ENCODE measurements at regions not wholly inside any gene's neighbourhood (a gene's known extent, or its start where the extent isn't known, plus 50 kb on each side); places are given as distances from the start of the nearest gene placed in this dataset.

DNA sequence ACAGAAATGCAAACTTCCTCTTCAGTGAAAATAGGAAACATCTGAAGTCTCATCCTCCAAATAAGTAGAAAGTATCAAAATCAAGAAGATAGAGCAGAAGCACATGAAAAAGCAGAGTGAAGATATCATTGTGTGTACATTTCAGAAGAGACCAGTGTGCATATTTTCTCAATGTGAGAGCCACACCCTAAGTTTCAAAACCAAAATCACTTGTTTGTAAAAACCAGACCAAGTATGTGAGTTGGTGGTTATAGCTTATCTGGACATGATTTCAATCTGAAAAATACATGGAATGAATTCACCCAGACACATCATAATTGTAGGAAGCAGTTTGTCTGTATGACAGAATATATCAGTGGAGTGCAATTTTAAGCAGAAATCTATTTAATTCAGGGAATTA lies 536.0 kb downstream of the JRKL start:
- Histone ChIP-seq H2AFZ (no peak overlapping the region), H3K27me3 (ENCODE audit: insufficient read depth, low read depth) (no peaks in the 10 kb centered on the region), H3K9me3 (ENCODE audit: insufficient read depth, low read depth) (no peaks in the 10 kb centered on the region), H3K4me2 (no peak overlapping the region), H3F3A (ENCODE audit: insufficient read depth, low read depth) (no peaks in the 10 kb centered on the region), H4K20me1 (ENCODE audit: insufficient read depth) (no peaks in the 10 kb centered on the region), H3K79me2 (ENCODE audit: low read depth) (no peaks in the 10 kb centered on the region), H3K36me3 (ENCODE audit: low read depth) (no peaks in the 10 kb centered on the region), H3K9me2 (ENCODE audit: insufficient read depth) (no peaks in the 10 kb centered on the region), H3K4me3 (no peak overlapping the region), H3K27ac (no peak overlapping the region), H3K4me1 (replicated peaks; ENCODE audit: insufficient read depth) (no peaks in the 10 kb centered on the region)
- DNase-seq: no peak
- CTCF ChIA-PET: no interaction called here
- TF ChIP-seq, protein P1, sequence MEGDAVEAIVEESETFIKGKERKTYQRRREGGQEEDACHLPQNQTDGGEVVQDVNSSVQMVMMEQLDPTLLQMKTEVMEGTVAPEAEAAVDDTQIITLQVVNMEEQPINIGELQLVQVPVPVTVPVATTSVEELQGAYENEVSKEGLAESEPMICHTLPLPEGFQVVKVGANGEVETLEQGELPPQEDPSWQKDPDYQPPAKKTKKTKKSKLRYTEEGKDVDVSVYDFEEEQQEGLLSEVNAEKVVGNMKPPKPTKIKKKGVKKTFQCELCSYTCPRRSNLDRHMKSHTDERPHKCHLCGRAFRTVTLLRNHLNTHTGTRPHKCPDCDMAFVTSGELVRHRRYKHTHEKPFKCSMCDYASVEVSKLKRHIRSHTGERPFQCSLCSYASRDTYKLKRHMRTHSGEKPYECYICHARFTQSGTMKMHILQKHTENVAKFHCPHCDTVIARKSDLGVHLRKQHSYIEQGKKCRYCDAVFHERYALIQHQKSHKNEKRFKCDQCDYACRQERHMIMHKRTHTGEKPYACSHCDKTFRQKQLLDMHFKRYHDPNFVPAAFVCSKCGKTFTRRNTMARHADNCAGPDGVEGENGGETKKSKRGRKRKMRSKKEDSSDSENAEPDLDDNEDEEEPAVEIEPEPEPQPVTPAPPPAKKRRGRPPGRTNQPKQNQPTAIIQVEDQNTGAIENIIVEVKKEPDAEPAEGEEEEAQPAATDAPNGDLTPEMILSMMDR (conservative IDR thresholded peaks at IDR 0.05): no peak
- no peak for TF ChIP-seq EZH2 (IDR thresholded peaks at IDR 0.05; ENCODE audit: low read depth)
- POLR2A ChIA-PET (ENCODE audit: unreplicated experiment): no interaction called here
- intact Hi-C loops (cut with micrococcal nuclease; ENCODE audit: unreplicated experiment): no loop called here
- no TSS peak for BruUV-seq (replicated peaks)

DNA sequence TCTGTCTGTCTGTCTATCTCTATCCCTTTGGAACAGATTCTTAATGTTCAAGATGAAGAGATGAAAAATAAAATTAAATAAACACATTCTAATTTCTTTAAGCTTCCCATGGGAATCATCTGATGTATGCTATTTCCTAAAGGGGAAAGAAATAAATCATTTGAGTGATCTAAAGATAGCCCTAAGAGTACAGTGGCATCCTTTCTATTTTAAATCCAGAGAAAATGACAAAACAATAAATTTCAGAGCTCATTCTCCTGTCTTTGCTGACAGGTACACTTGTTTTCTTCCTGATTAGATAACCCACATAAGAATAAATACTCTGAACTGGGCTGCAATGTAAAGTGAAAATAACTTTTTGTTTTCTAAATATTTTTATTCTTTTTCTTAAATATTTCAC lies 550.4 kb downstream of the JRKL start:
- POLR2A ChIA-PET (ENCODE audit: unreplicated experiment): no interaction called here
- H3K4me1 ChIP-seq (replicated peaks; ENCODE audit: insufficient read depth): no peaks in the 10 kb centered on the region

DNA sequence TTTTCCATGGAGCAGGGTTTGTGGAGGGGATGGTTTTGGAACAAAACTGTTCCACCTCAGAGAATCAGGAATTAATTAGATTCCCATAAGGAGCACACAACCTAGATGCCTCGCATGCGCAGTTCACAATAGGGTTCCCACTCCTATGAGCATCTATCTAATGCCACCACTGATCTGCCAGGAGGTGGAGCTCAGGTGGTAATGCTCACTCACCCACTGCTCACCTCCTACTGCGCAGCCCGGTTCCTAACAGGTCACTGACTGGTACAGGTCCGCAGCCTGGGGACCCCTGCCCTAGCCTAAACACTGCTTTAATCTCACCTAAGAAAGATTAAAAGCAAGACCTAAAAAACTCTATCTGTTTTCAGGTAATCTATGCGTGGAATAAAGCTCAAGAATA lies 553.0 kb downstream of the JRKL start:
- Histone ChIP-seq H3K4me3 (no peak overlapping the region), H3K36me3 (ENCODE audit: low read depth) (no peaks in the 10 kb centered on the region), H3K27me3 (ENCODE audit: insufficient read depth, low read depth) (no peaks in the 10 kb centered on the region), H3K4me2 (no peak overlapping the region), H4K20me1 (ENCODE audit: insufficient read depth) (no peaks in the 10 kb centered on the region), H3F3A (ENCODE audit: insufficient read depth, low read depth) (no peaks in the 10 kb centered on the region), H3K79me2 (ENCODE audit: low read depth) (no peaks in the 10 kb centered on the region), H3K27ac (no peak overlapping the region), H2AFZ (no peak overlapping the region), H3K9me2 (ENCODE audit: insufficient read depth) (no peaks in the 10 kb centered on the region; the same call in 1 of the 2 replicates), H3K9me3 (ENCODE audit: insufficient read depth, low read depth) (no peaks in the 10 kb centered on the region), H3K4me1 (replicated peaks; ENCODE audit: insufficient read depth) (no peaks in the 10 kb centered on the region)
- ChIA-PET CTCF (no interaction called here), POLR2A (ENCODE audit: unreplicated experiment) (no interaction called here)
- DNase-seq: no peak
- no TSS peak for BruUV-seq (replicated peaks)
- intact Hi-C loops (cut with micrococcal nuclease; ENCODE audit: unreplicated experiment): no loop called here
- TF ChIP-seq, protein P1 (conservative IDR thresholded peaks at IDR 0.05): no peak
- TF ChIP-seq EZH2 (IDR thresholded peaks at IDR 0.05; ENCODE audit: low read depth): no peak

More for the DNA sequence above, 550.4 kb downstream of the JRKL start:
- H3K27me3 ChIP-seq (ENCODE audit: insufficient read depth, low read depth): no peaks in the 10 kb centered on the region
- H3K4me2 ChIP-seq: no peak overlapping the region
- no peak overlapping the region for H2AFZ ChIP-seq
- H3K79me2 ChIP-seq (ENCODE audit: low read depth): no peaks in the 10 kb centered on the region
- H3K27ac ChIP-seq: no peak overlapping the region
- no TSS peak for BruUV-seq (replicated peaks)
- H3K36me3 ChIP-seq (ENCODE audit: low read depth): no peaks in the 10 kb centered on the region
- CTCF ChIA-PET: no interaction called here
- intact Hi-C loops (cut with micrococcal nuclease; ENCODE audit: unreplicated experiment): no loop called here
- TF ChIP-seq, protein P1 (conservative IDR thresholded peaks at IDR 0.05): no peak
- H4K20me1 ChIP-seq (ENCODE audit: insufficient read depth): no peaks in the 10 kb centered on the region
- H3F3A ChIP-seq (ENCODE audit: insufficient read depth, low read depth): no peaks in the 10 kb centered on the region
- no peaks in the 10 kb centered on the region; the same call in 1 of the 2 replicates for H3K9me2 ChIP-seq (ENCODE audit: insufficient read depth)
- no peaks in the 10 kb centered on the region for H3K9me3 ChIP-seq (ENCODE audit: insufficient read depth, low read depth)
- DNase-seq: no peak
- H3K4me3 ChIP-seq: no peak overlapping the region

Measured in PC-9 (cell line).